ENCODE measurements at regions not wholly inside any gene's neighbourhood (a gene's known extent, or its start where the extent isn't known, plus 50 kb on each side); places are given as distances from the start of the nearest gene placed in this dataset.
"Not testable (repeated sequence)": the region's sequence is repeated elsewhere in the genome, so short reads cannot be mapped to it uniquely, and the experiment has no call there.

GRCh38 chr10:129063877-129064276 lies 403.2 kb upstream of the MGMT start:
- no peak for DNase-seq (ENCODE audit: low read depth, low spot score)
- Mint-ChIP-seq H3K27me3 (ENCODE audit: low read depth) (no peaks in the 10 kb centered on the region), H3K4me3 (no peak overlapping the region)

DNA sequence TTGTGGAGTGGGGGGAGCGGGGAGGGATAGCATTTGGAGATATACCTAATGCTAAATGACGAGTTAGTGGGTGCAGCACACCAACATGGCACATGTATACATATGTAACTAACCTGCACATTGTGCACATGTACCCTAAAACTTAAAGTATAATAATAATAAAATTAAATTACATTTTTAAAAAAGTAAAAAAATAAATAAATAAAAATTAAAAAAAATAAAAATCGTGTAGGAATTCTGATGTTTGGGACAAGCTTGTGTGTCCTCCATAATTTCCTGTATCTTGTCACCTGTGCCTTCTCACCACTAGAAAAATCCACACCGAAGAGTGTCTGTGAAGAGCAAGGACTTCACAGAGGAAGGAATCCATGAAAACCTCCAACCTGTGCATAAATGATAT lies 400.5 kb upstream of the MGMT start:
- not testable (repeated sequence) for H3K4me1 Mint-ChIP-seq; H3K36me3 Mint-ChIP-seq (ENCODE audit: low read depth); DNase-seq (ENCODE audit: low read depth, low spot score); H3K9me3 Mint-ChIP-seq; H3K4me3 Mint-ChIP-seq; H3K27me3 Mint-ChIP-seq (ENCODE audit: low read depth); H3K27ac Mint-ChIP-seq (ENCODE audit: unreplicated experiment)

More at GRCh38 chr10:129063877-129064276, 403.2 kb upstream of the MGMT start:
- TF ChIP-seq, protein P1, sequence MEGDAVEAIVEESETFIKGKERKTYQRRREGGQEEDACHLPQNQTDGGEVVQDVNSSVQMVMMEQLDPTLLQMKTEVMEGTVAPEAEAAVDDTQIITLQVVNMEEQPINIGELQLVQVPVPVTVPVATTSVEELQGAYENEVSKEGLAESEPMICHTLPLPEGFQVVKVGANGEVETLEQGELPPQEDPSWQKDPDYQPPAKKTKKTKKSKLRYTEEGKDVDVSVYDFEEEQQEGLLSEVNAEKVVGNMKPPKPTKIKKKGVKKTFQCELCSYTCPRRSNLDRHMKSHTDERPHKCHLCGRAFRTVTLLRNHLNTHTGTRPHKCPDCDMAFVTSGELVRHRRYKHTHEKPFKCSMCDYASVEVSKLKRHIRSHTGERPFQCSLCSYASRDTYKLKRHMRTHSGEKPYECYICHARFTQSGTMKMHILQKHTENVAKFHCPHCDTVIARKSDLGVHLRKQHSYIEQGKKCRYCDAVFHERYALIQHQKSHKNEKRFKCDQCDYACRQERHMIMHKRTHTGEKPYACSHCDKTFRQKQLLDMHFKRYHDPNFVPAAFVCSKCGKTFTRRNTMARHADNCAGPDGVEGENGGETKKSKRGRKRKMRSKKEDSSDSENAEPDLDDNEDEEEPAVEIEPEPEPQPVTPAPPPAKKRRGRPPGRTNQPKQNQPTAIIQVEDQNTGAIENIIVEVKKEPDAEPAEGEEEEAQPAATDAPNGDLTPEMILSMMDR (conservative IDR thresholded peaks at IDR 0.05), result no peak
- no peak overlapping the region for H3K27ac Mint-ChIP-seq (ENCODE audit: unreplicated experiment)
- no peaks in the 10 kb centered on the region for H3K4me1 Mint-ChIP-seq
- no peaks in the 10 kb centered on the region for H3K36me3 Mint-ChIP-seq (ENCODE audit: low read depth)
- H3K9me3 Mint-ChIP-seq, result no peaks in the 10 kb centered on the region

DNA sequence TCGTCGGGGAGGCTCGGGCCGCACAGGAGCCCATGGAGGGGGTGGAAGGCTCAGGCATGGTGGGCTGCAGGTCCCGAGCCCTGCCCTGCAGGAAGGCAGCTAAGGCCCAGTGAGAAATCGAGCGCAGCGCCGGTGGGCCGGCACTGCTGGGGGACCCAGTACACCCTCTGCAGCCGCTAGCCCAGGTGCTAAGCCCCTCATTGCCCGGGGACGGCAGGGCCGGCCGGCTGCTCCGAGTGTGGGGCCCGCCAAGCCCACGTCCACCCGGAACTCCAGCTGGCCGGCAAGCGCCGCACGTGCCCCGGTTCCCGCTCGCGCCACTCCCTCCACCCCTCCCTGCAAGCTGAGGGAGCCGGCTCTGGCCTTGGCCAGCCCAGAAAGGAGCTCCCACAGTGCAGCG lies 395.6 kb upstream of the MGMT start:
- not testable (repeated sequence) for H3K27me3 Mint-ChIP-seq (ENCODE audit: low read depth); H3K36me3 Mint-ChIP-seq (ENCODE audit: low read depth); H3K9me3 Mint-ChIP-seq; H3K4me3 Mint-ChIP-seq; DNase-seq (ENCODE audit: low read depth, low spot score); H3K27ac Mint-ChIP-seq (ENCODE audit: unreplicated experiment); H3K4me1 Mint-ChIP-seq

DNA sequence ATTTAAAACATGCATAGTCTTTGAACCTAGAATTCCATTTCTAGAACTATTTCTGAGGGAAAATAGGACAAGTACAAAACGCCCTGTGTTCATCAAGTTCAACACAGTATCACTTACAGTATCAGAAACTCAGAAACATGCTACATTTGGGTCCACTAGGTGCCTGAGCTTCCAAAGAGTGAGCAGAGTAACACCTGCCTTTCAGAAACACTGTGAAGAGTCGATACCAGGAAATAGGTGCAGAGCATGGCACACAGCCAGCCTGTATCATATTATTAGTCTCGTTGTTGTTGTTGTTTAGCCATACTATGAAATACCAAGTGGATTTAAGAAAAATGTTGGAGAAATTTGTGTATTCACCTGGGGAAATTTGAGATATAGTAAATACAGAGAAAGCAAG lies 392.1 kb upstream of the MGMT start:
- Mint-ChIP-seq H3K4me3 (no peak overlapping the region), H3K27ac (ENCODE audit: unreplicated experiment) (no peak overlapping the region)
- TF ChIP-seq, protein P1 (conservative IDR thresholded peaks at IDR 0.05), result no peak

GRCh38 chr10:129075508-129075907 lies 391.5 kb upstream of the MGMT start:
- no peak for DNase-seq (ENCODE audit: low read depth, low spot score)
- H3K9me3 Mint-ChIP-seq, result peaks cover 3% of the 10 kb centered on the region
- TF ChIP-seq, protein P1 (conservative IDR thresholded peaks at IDR 0.05), result no peak
- H3K4me1 Mint-ChIP-seq, result no peaks in the 10 kb centered on the region
- no peak overlapping the region for H3K4me3 Mint-ChIP-seq
- peaks cover 7% of the 10 kb centered on the region for H3K36me3 Mint-ChIP-seq (ENCODE audit: low read depth)
- H3K27ac Mint-ChIP-seq (ENCODE audit: unreplicated experiment), result no peak overlapping the region
- no peaks in the 10 kb centered on the region for H3K27me3 Mint-ChIP-seq (ENCODE audit: low read depth)

More for the DNA sequence above, 392.1 kb upstream of the MGMT start:
- no peaks in the 10 kb centered on the region for H3K9me3 Mint-ChIP-seq
- no peaks in the 10 kb centered on the region for H3K27me3 Mint-ChIP-seq (ENCODE audit: low read depth)
- peaks cover 2% of the 10 kb centered on the region for H3K36me3 Mint-ChIP-seq (ENCODE audit: low read depth)
- H3K4me1 Mint-ChIP-seq, result no peaks in the 10 kb centered on the region
- no peak for DNase-seq (ENCODE audit: low read depth, low spot score)

- peaks cover 7% of the 10 kb centered on the region for H3K36me3 Mint-ChIP-seq (ENCODE audit: low read depth)
These were observed 391.1 kb upstream of the MGMT start for GRCh38 chr10:129075927-129076326.

More at GRCh38 chr10:129075927-129076326, 391.1 kb upstream of the MGMT start:
- Mint-ChIP-seq H3K27ac (ENCODE audit: unreplicated experiment) (no peak overlapping the region), H3K4me3 (no peak overlapping the region), H3K4me1 (no peaks in the 10 kb centered on the region), H3K9me3 (peaks cover 3% of the 10 kb centered on the region), H3K27me3 (ENCODE audit: low read depth) (no peaks in the 10 kb centered on the region)
- TF ChIP-seq, protein P1 (conservative IDR thresholded peaks at IDR 0.05), result no peak
- DNase-seq (ENCODE audit: low read depth, low spot score), result no peak

Data from neural crest cell (in vitro differentiated cells).